Neutrophil (primary cell): ENCODE measurements at regions not wholly inside any gene's neighbourhood (a gene's known extent, or its start where the extent isn't known, plus 50 kb on each side); places are given as distances from the start of the nearest gene placed in this dataset.
"Not testable (repeated sequence)": the region's sequence is repeated elsewhere in the genome, so short reads cannot be mapped to it uniquely, and the experiment has no call there.

Experiments used
- H3K27ac ChIP-seq: fragments of 200-600 bp; sonication (generic); 2 replicates; pipeline ENCODE4 v1.5.1; 2016; ENCODE audit warnings: mild to moderate bottlenecking, moderate library complexity
- H3K27me3 ChIP-seq: fragments of 200-600 bp; sonication (generic); 2 replicates; pipeline ENCODE4 v1.6.0; 2016; ENCODE audit warnings: mild to moderate bottlenecking
- H3K36me3 ChIP-seq: fragments of 200-600 bp; sonication (generic); 2 replicates; pipeline ENCODE4 v1.5.1; 2017
- H3K4me1 ChIP-seq, 2 experiments: fragments of 200-600 bp in 1 of 2; sonication (generic) in 1 of 2; 1 replicate in 1 of 2; 2 replicates in 1 of 2; pipeline versions ENCODE4 v1.5.1 to v1.6.1; 2013 to 2016; ENCODE audit warnings: low read depth in 1 of 2, low read length in 1 of 2, mild to moderate bottlenecking in 1 of 2, moderate library complexity in 1 of 2; ENCODE audit not compliant: control insufficient read depth in 1 of 2, insufficient read depth in 1 of 2
- H3K4me3 ChIP-seq, 2 experiments: fragments of 200-600 bp in 1 of 2; sonication (generic) in 1 of 2; 1 replicate in 1 of 2; 2 replicates in 1 of 2; pipeline ENCODE4 v1.5.1; 2013 to 2016; ENCODE audit warnings: low read depth in 1 of 2, low read length in 1 of 2, mild to moderate bottlenecking in 1 of 2, moderate library complexity in 1 of 2
- H3K9me3 ChIP-seq: fragments of 200-600 bp; sonication (generic); 2 replicates; pipeline ENCODE4 v1.5.1; 2016
- TF ChIP-seq, protein P1 (sequence below): fragments of 200-600 bp; sonication (generic); IDR thresholded peaks from 2 replicates; pipeline ENCODE4 v1.5.1; 2016; ENCODE audit warnings: antibody characterized with exemption

- H3K27ac ChIP-seq: no peak overlapping the region
- no peaks in the 10 kb centered on the region for H3K9me3 ChIP-seq
- no peaks in the 10 kb centered on the region for H3K27me3 ChIP-seq
- H3K4me1 ChIP-seq: no peaks in the 10 kb centered on the region
- TF ChIP-seq, protein P1, sequence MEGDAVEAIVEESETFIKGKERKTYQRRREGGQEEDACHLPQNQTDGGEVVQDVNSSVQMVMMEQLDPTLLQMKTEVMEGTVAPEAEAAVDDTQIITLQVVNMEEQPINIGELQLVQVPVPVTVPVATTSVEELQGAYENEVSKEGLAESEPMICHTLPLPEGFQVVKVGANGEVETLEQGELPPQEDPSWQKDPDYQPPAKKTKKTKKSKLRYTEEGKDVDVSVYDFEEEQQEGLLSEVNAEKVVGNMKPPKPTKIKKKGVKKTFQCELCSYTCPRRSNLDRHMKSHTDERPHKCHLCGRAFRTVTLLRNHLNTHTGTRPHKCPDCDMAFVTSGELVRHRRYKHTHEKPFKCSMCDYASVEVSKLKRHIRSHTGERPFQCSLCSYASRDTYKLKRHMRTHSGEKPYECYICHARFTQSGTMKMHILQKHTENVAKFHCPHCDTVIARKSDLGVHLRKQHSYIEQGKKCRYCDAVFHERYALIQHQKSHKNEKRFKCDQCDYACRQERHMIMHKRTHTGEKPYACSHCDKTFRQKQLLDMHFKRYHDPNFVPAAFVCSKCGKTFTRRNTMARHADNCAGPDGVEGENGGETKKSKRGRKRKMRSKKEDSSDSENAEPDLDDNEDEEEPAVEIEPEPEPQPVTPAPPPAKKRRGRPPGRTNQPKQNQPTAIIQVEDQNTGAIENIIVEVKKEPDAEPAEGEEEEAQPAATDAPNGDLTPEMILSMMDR: no peak
- no peaks in the 10 kb centered on the region for H3K36me3 ChIP-seq
- no peak overlapping the region for H3K4me3 ChIP-seq
Measured at GRCh38 chr2:118582058-118582457, 265.4 kb downstream of the EN1 start.

GRCh38 chr2:118580651-118581050, 266.8 kb downstream of the EN1 start:
- Histone ChIP-seq H3K4me1 (no peaks in the 10 kb centered on the region), H3K27ac (no peak overlapping the region), H3K4me3 (no peak overlapping the region), H3K36me3 (no peaks in the 10 kb centered on the region), H3K27me3 (no peaks in the 10 kb centered on the region), H3K9me3 (no peaks in the 10 kb centered on the region)
- TF ChIP-seq, protein P1: no peak

DNA sequence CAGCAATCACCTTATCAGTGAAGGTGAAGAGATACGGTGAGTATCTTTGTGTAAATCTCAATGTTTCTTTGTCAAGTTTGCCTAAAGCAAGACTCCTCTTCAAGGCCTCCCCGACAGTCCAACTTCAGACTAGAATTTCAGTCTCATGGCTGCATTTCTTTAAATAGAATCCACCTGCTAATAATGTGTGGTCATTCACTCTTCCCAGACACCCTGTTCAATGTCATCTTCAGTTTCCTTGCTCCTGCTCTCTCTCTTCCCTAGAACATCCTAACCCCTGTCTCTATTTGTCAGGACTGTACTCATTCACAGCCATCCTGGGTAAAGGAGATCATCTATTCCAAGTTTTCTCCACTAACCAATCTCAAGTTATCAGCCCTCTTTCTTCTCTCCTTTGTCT, 267.3 kb downstream of the EN1 start:
- Histone ChIP-seq H3K9me3 (no peaks in the 10 kb centered on the region), H3K36me3 (no peaks in the 10 kb centered on the region), H3K27ac (no peak overlapping the region), H3K4me3 (no peak overlapping the region), H3K27me3 (no peaks in the 10 kb centered on the region), H3K4me1 (no peaks in the 10 kb centered on the region)
- TF ChIP-seq, protein P1: no peak

DNA sequence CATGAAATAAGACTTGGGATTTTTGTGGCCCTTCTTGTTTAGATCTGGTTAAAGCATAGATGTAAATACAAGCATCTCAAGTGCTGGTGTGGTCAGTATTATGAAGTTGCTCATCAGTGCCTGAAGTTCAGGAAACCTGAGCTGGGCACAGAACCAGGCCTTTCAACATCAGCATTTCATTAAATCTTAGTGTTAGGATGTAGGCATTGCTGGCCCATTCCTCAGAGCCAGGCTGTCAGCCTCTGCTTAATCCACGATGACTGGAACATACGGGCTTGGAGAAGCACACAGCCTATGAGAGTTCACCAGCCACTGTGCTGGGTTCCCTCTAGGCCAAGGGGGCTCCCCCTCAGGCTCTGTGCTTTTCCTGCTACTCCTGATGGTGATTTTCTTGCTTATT, 270.2 kb downstream of the EN1 start:
- H3K4me3 ChIP-seq: no peak overlapping the region
- H3K9me3 ChIP-seq: no peaks in the 10 kb centered on the region
- no peaks in the 10 kb centered on the region for H3K4me1 ChIP-seq
- no peak overlapping the region for H3K27ac ChIP-seq
- H3K27me3 ChIP-seq: no peaks in the 10 kb centered on the region
- no peaks in the 10 kb centered on the region for H3K36me3 ChIP-seq
- TF ChIP-seq, protein P1: no peak

- no peaks in the 10 kb centered on the region for H3K36me3 ChIP-seq
- no peaks in the 10 kb centered on the region for H3K27me3 ChIP-seq
- H3K9me3 ChIP-seq: no peaks in the 10 kb centered on the region
- TF ChIP-seq, protein P1: no peak
- no peak overlapping the region for H3K27ac ChIP-seq
- H3K4me3 ChIP-seq: no peak overlapping the region
- H3K4me1 ChIP-seq: no peaks in the 10 kb centered on the region
Measured at GRCh38 chr2:118576109-118576855, 271.2 kb downstream of the EN1 start.

- not testable (repeated sequence) for H3K27me3 ChIP-seq, H3K27ac ChIP-seq, H3K4me3 ChIP-seq, H3K36me3 ChIP-seq, H3K9me3 ChIP-seq, H3K4me1 ChIP-seq
Measured at GRCh38 chr2:118572380-118572779, 275.1 kb downstream of the EN1 start.
